ENCODE measurements at regions not wholly inside any gene's neighbourhood (a gene's known extent, or its start where the extent isn't known, plus 50 kb on each side); places are given as distances from the start of the nearest gene placed in this dataset.

GRCh38 chr4:59983852-59984251, 1216.3 kb upstream of the ADGRL3 start:
- no peaks in the 10 kb centered on the region for H3K27me3 ChIP-seq (ENCODE audit: insufficient read depth, low read length)
- Mint-ChIP-seq H3K9me3 (ENCODE audit: unreplicated experiment) (no peaks in the 10 kb centered on the region), H3K27me3 (ENCODE audit: low read depth, unreplicated experiment) (no peaks in the 10 kb centered on the region), H3K36me3 (ENCODE audit: low read depth, unreplicated experiment) (no peaks in the 10 kb centered on the region), H3K4me3 (ENCODE audit: unreplicated experiment) (no peak overlapping the region), H3K4me1 (ENCODE audit: low read depth, unreplicated experiment) (no peaks in the 10 kb centered on the region), H3K27ac (ENCODE audit: unreplicated experiment) (no peak overlapping the region)
- H3K36me3 ChIP-seq (ENCODE audit: insufficient read depth, low read length): no peaks in the 10 kb centered on the region
- no peaks in the 10 kb centered on the region for H4K20me1 ChIP-seq (ENCODE audit: insufficient read depth, low read length)
- H3K4me1 ChIP-seq (ENCODE audit: insufficient read depth, low read length): no peaks in the 10 kb centered on the region
- H3K4me3 ChIP-seq (ENCODE audit: insufficient read depth, low read depth, low read length): no peak overlapping the region
- no peak overlapping the region for H3K4me2 ChIP-seq (ENCODE audit: low read length)
- no peak overlapping the region for H3K27ac ChIP-seq (ENCODE audit: low read depth, low read length)
- no peak for TF ChIP-seq EZH2 (IDR thresholded peaks at IDR 0.05; ENCODE audit: insufficient read depth, low read length)
- TF ChIP-seq, protein P1, sequence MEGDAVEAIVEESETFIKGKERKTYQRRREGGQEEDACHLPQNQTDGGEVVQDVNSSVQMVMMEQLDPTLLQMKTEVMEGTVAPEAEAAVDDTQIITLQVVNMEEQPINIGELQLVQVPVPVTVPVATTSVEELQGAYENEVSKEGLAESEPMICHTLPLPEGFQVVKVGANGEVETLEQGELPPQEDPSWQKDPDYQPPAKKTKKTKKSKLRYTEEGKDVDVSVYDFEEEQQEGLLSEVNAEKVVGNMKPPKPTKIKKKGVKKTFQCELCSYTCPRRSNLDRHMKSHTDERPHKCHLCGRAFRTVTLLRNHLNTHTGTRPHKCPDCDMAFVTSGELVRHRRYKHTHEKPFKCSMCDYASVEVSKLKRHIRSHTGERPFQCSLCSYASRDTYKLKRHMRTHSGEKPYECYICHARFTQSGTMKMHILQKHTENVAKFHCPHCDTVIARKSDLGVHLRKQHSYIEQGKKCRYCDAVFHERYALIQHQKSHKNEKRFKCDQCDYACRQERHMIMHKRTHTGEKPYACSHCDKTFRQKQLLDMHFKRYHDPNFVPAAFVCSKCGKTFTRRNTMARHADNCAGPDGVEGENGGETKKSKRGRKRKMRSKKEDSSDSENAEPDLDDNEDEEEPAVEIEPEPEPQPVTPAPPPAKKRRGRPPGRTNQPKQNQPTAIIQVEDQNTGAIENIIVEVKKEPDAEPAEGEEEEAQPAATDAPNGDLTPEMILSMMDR (IDR thresholded peaks at IDR 0.05; ENCODE audit: insufficient read depth, low read depth, low read length): no peak
- FAIRE-seq (no peak), DNase-seq (ENCODE audit: low read depth) (no peak)
- H2AFZ ChIP-seq (ENCODE audit: low read depth, low read length): no peak overlapping the region
- no peaks in the 10 kb centered on the region for H3K79me2 ChIP-seq (ENCODE audit: insufficient read depth, low read length)
- H3K9me3 ChIP-seq (ENCODE audit: insufficient read depth, low read depth, low read length): no peaks in the 10 kb centered on the region
- no peak overlapping the region for H3K9ac ChIP-seq (ENCODE audit: low read length)

- no peaks in the 10 kb centered on the region for H3K27me3 Mint-ChIP-seq (ENCODE audit: low read depth, unreplicated experiment)
- no peaks in the 10 kb centered on the region for H3K4me1 Mint-ChIP-seq (ENCODE audit: low read depth, unreplicated experiment)
- no peak for DNase-seq (ENCODE audit: low read depth)
- no peaks in the 10 kb centered on the region for H3K9me3 ChIP-seq (ENCODE audit: insufficient read depth, low read depth, low read length)
- no peaks in the 10 kb centered on the region for H4K20me1 ChIP-seq (ENCODE audit: insufficient read depth, low read length)
- no peak overlapping the region for H2AFZ ChIP-seq (ENCODE audit: low read depth, low read length)
- TF ChIP-seq EZH2 (IDR thresholded peaks at IDR 0.05; ENCODE audit: insufficient read depth, low read length): no peak
- TF ChIP-seq, protein P1 (IDR thresholded peaks at IDR 0.05; ENCODE audit: insufficient read depth, low read depth, low read length): no peak
- H3K27me3 ChIP-seq (ENCODE audit: insufficient read depth, low read length): no peaks in the 10 kb centered on the region
- no peaks in the 10 kb centered on the region for H3K4me1 ChIP-seq (ENCODE audit: insufficient read depth, low read length)
- H3K27ac Mint-ChIP-seq (ENCODE audit: unreplicated experiment): no peak overlapping the region
- FAIRE-seq: no peak
- no peak overlapping the region for H3K4me3 ChIP-seq (ENCODE audit: insufficient read depth, low read depth, low read length)
- H3K4me3 Mint-ChIP-seq (ENCODE audit: unreplicated experiment): no peak overlapping the region
- no peaks in the 10 kb centered on the region for H3K36me3 ChIP-seq (ENCODE audit: insufficient read depth, low read length)
- H3K4me2 ChIP-seq (ENCODE audit: low read length): no peak overlapping the region
- H3K36me3 Mint-ChIP-seq (ENCODE audit: low read depth, unreplicated experiment): no peaks in the 10 kb centered on the region
- no peak overlapping the region for H3K9ac ChIP-seq (ENCODE audit: low read length)
- H3K79me2 ChIP-seq (ENCODE audit: insufficient read depth, low read length): no peaks in the 10 kb centered on the region
- H3K27ac ChIP-seq (ENCODE audit: low read depth, low read length): no peak overlapping the region
- H3K9me3 Mint-ChIP-seq (ENCODE audit: unreplicated experiment): no peaks in the 10 kb centered on the region
Measured at GRCh38 chr4:59987289-59987688, 1212.8 kb upstream of the ADGRL3 start.

DNA sequence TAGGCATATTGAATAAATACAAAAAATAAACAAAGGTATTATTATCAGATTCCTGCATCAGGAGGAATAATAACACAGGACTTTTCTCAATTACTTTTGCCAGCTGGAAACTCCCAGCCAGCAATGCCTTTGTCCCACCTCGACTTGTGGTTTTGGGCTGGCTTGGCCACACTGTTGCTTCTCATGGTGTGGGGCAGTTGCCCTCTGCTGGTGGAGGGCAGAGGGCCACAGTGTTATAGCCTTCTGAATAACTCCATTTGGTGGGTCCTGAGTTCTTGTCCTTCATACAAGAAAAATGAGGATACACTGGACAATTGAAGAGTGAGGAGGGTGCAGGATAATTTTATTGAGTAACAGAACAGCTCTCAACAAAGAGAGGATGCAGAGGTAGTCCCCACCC, 1206.0 kb upstream of the ADGRL3 start:
- no peak for FAIRE-seq
- no peak for DNase-seq (ENCODE audit: low read depth)
- Histone ChIP-seq H3K4me3 (ENCODE audit: insufficient read depth, low read depth, low read length) (no peak overlapping the region), H3K27me3 (ENCODE audit: insufficient read depth, low read length) (no peaks in the 10 kb centered on the region), H3K27ac (ENCODE audit: low read depth, low read length) (no peak overlapping the region), H3K36me3 (ENCODE audit: insufficient read depth, low read length) (no peaks in the 10 kb centered on the region), H2AFZ (ENCODE audit: low read depth, low read length) (no peak overlapping the region), H3K9ac (ENCODE audit: low read length) (no peak overlapping the region), H3K79me2 (ENCODE audit: insufficient read depth, low read length) (no peaks in the 10 kb centered on the region), H4K20me1 (ENCODE audit: insufficient read depth, low read length) (no peaks in the 10 kb centered on the region), H3K4me1 (ENCODE audit: insufficient read depth, low read length) (no peaks in the 10 kb centered on the region), H3K4me2 (ENCODE audit: low read length) (no peak overlapping the region), H3K9me3 (ENCODE audit: insufficient read depth, low read depth, low read length) (peaks cover 4% of the 10 kb centered on the region)
- no peaks in the 10 kb centered on the region for H3K4me1 Mint-ChIP-seq (ENCODE audit: low read depth, unreplicated experiment)
- TF ChIP-seq EZH2 (IDR thresholded peaks at IDR 0.05; ENCODE audit: insufficient read depth, low read length): no peak
- TF ChIP-seq, protein P1 (IDR thresholded peaks at IDR 0.05; ENCODE audit: insufficient read depth, low read depth, low read length): no peak
- no peak overlapping the region for H3K27ac Mint-ChIP-seq (ENCODE audit: unreplicated experiment)
- no peaks in the 10 kb centered on the region for H3K27me3 Mint-ChIP-seq (ENCODE audit: low read depth, unreplicated experiment)
- H3K9me3 Mint-ChIP-seq (ENCODE audit: unreplicated experiment): peaks cover 13% of the 10 kb centered on the region
- H3K36me3 Mint-ChIP-seq (ENCODE audit: low read depth, unreplicated experiment): no peaks in the 10 kb centered on the region
- no peak overlapping the region for H3K4me3 Mint-ChIP-seq (ENCODE audit: unreplicated experiment)

Measured in astrocyte (in vitro differentiated cells and primary cell).